IMR-90 (cell line): ENCODE measurements at regions not wholly inside any gene's neighbourhood (a gene's known extent, or its start where the extent isn't known, plus 50 kb on each side); places are given as distances from the start of the nearest gene placed in this dataset.
A peak's percentile ranks its signal among the peaks of the same experiment; 100 is the strongest.

Source experiments
- ATAC-seq: fragments of 200-7000 bp; cut with Tn5 transposase; 2 replicates; pipeline ENCODE4 v1.9.1; 2020; ENCODE audit warnings: low read depth, mild to moderate bottlenecking, moderate library complexity
- BruUV-seq: library from RNA; stranded (reverse); fragments of 400-500 nt; replicated peaks from 2 replicates; lab custom pipeline; 2021; lab: Mats Ljungman, UMichigan
- CTCF ChIA-PET: fragments of 300-600 bp; formaldehyde crosslinking; extraction: SDS; loops from one replicate; lab custom pipeline; 2021; ENCODE audit warnings: antibody characterized with exemption; lab: Yijun Ruan, JAX
- POLR2A ChIA-PET: fragments of 300-600 bp; sonication (Branson Sonifier 250); formaldehyde crosslinking; loops from one replicate; lab custom pipeline; 2022; ENCODE audit warnings: antibody characterized with exemption; ENCODE audit not compliant: unreplicated experiment; lab: Charles Lee
- DNase-seq: peaks from one replicate; pipeline ENCODE4 v3.0.0; 2013
- H2AFZ ChIP-seq: replicated peaks from 2 replicates; pipeline ENCODE3; 2013; ENCODE audit warnings: low read length, mild to moderate bottlenecking; ENCODE audit not compliant: poor library complexity
- H2AK5ac ChIP-seq: 2 replicates; pipeline ENCODE4 v1.6.1; 2013; ENCODE audit warnings: low read depth, low read length, inconsistent platforms
- H2AK9ac ChIP-seq: replicated peaks from 2 replicates; pipeline ENCODE3; 2013; ENCODE audit warnings: mild to moderate bottlenecking, low read depth, low read length, moderate library complexity; ENCODE audit not compliant: poor library complexity
- H2BK120ac ChIP-seq: 2 replicates; pipeline ENCODE4 v1.6.1; 2013; ENCODE audit warnings: low read depth, low read length, inconsistent platforms
- H2BK15ac ChIP-seq: 3 replicates; pipeline ENCODE4 v1.6.1; 2013; ENCODE audit warnings: low read depth, low read length, inconsistent platforms
- H2BK20ac ChIP-seq: 2 replicates; pipeline ENCODE4 v1.6.1; 2013; ENCODE audit warnings: low read depth, mild to moderate bottlenecking, inconsistent platforms, low read length, moderate library complexity
- H2BK5ac ChIP-seq: 2 replicates; pipeline ENCODE4 v1.6.1; 2013; ENCODE audit warnings: mild to moderate bottlenecking, low read depth, low read length, inconsistent platforms; ENCODE audit not compliant: poor library complexity, severe bottlenecking
- H3K14ac ChIP-seq: replicated peaks from 2 replicates; pipeline ENCODE4 v1.6.1; 2013; ENCODE audit warnings: low read depth, low read length, inconsistent platforms
- H3K18ac ChIP-seq: 2 replicates; pipeline ENCODE4 v1.6.1; 2013; ENCODE audit warnings: low read depth, low read length, control low read depth
- H3K23ac ChIP-seq: 2 replicates; pipeline ENCODE4 v1.6.1; 2013; ENCODE audit warnings: low read depth, low read length, inconsistent platforms
- H3K27ac ChIP-seq: 2 replicates; pipeline ENCODE4 v1.5.1; 2013; ENCODE audit warnings: mild to moderate bottlenecking, control low read depth, low read length; ENCODE audit not compliant: insufficient read depth
- H3K27me3 ChIP-seq: 2 replicates; pipeline ENCODE4 v1.6.1; 2013; ENCODE audit warnings: low read length; ENCODE audit not compliant: control insufficient read depth, insufficient read depth
- H3K36me3 ChIP-seq: 2 replicates; pipeline ENCODE4 v1.6.1; 2013; ENCODE audit warnings: low read length, mixed read lengths; ENCODE audit not compliant: control insufficient read depth, insufficient read depth
- H3K4ac ChIP-seq: 2 replicates; pipeline ENCODE4 v1.6.1; 2013; ENCODE audit warnings: low read depth, low read length, inconsistent platforms
- H3K4me1 ChIP-seq: 2 replicates; pipeline ENCODE4 v1.6.1; 2013; ENCODE audit warnings: low read length, mixed read lengths; ENCODE audit not compliant: control insufficient read depth, insufficient read depth
- H3K4me2 ChIP-seq: 2 replicates; pipeline ENCODE4 v1.6.1; 2013; ENCODE audit warnings: low read depth, mild to moderate bottlenecking, control low read depth, low read length, moderate library complexity
- H3K4me3 ChIP-seq: 2 replicates; pipeline ENCODE4 v1.5.1; 2013; ENCODE audit warnings: low read depth, mild to moderate bottlenecking, control low read depth, low read length, moderate library complexity; ENCODE audit not compliant: insufficient read depth
- H3K56ac ChIP-seq: 2 replicates; pipeline ENCODE4 v1.6.1; 2013; ENCODE audit warnings: low read length, inconsistent platforms; ENCODE audit not compliant: insufficient read depth; ENCODE audit errors: extremely low read depth
- H3K79me1 ChIP-seq, 2 experiments: 2 replicates each; pipeline ENCODE4 v1.6.1; 2013; ENCODE audit warnings: low read length in 2 of 2, inconsistent platforms in 1 of 2, low read depth in 1 of 2
- H3K9ac ChIP-seq: 2 replicates; pipeline ENCODE4 v1.6.1; 2013; ENCODE audit warnings: low read depth, low read length, control low read depth
- H3K9me1 ChIP-seq: 2 replicates; pipeline ENCODE4 v1.6.1; 2013; ENCODE audit warnings: low read length, inconsistent platforms; ENCODE audit not compliant: insufficient read depth
- H3K9me3 ChIP-seq: 2 replicates; pipeline ENCODE4 v1.6.1; 2013; ENCODE audit warnings: low read length; ENCODE audit not compliant: control insufficient read depth, insufficient read depth
- H4K20me1 ChIP-seq: 2 replicates; pipeline ENCODE4 v1.6.1; 2013; ENCODE audit warnings: low read length, inconsistent platforms; ENCODE audit not compliant: insufficient read depth
- H4K5ac ChIP-seq: 2 replicates; pipeline ENCODE4 v1.6.1; 2013; ENCODE audit warnings: mild to moderate bottlenecking, low read depth, low read length, control low read depth
- H4K8ac ChIP-seq, 2 experiments: 2 replicates each; pipeline ENCODE4 v1.6.1; 2013; ENCODE audit warnings: low read depth in 2 of 2, low read length in 2 of 2, control low read depth in 1 of 2, inconsistent platforms in 1 of 2
- H4K91ac ChIP-seq: 2 replicates; pipeline ENCODE4 v1.6.1; 2013; ENCODE audit warnings: low read depth, low read length, inconsistent platforms; ENCODE audit not compliant: insufficient read depth
- FOS ChIP-seq: fragments of 150-350 bp; IDR thresholded peaks from 2 replicates; pipeline ENCODE4 v1.6.1; 2016; ENCODE audit warnings: low read depth, low read length
- RFX5 ChIP-seq: IDR thresholded peaks from 2 replicates; pipeline ENCODE4 v1.8.0; 2012; ENCODE audit warnings: low read depth, mild to moderate bottlenecking, low read length, moderate library complexity
- dilution Hi-C: fragments of 300-500 bp; cut with HindIII; formaldehyde crosslinking; loops from one replicate; pipeline ENCODE4 v1.14.3; 2018; ENCODE audit warnings: low sequenced_read_pairs; ENCODE audit not compliant: unreplicated experiment
- in situ Hi-C: fragments of 300-500 bp; cut with MboI; formaldehyde crosslinking; loops from 3 replicates; pipeline ENCODE4 v1.14.3; 2019; ENCODE audit warnings: low sequenced_read_pairs, inconsistent platforms, mixed read lengths
- intact Hi-C: fragments of 100-400 bp; cut with micrococcal nuclease; formaldehyde crosslinking; loops from 2 replicates; pipeline ENCODE4 v1.10.0; 2022

GRCh38 chr1:221878134-221878533 lies 136.2 kb upstream of the DUSP10 start:
- 0 out of 2 replicates have a peak, but pooled peaks have one; percentile 5 for TF ChIP-seq FOS
- no peak for TF ChIP-seq RFX5
- Histone ChIP-seq H3K4me1 (peaks cover 16% of the 10 kb centered on the region), H3K9me1 (peaks cover 11% of the 10 kb centered on the region), H3K4me3 (no peak overlapping the region), H2AK9ac (no peak overlapping the region), H3K14ac (no peak overlapping the region), H3K27me3 (no peaks in the 10 kb centered on the region), H3K36me3 (no peaks in the 10 kb centered on the region), H4K20me1 (no peaks in the 10 kb centered on the region), H4K91ac (peak overlapping the region; percentile 33; the same call in 1 of the 2 replicates), H2BK20ac (peak overlapping the region; percentile 80; the same call in 1 of the 2 replicates), H4K5ac (no peak overlapping the region), H3K23ac (no peak overlapping the region), H2BK120ac (peak overlapping the region; percentile 62; the same call in 1 of the 2 replicates), H3K27ac (no peak overlapping the region), H4K8ac (no peak overlapping the region; a peak in 1 of 4 replicates), H2AFZ (no peak overlapping the region), H2AK5ac (0 out of 2 replicates have a peak overlapping the region, but pooled peaks have one; percentile 10), H2BK5ac (no peak overlapping the region), H3K9ac (no peak overlapping the region), H2BK15ac (peak overlapping the region; percentile 99; the same call in 1 of the 3 replicates), H3K4ac (no peak overlapping the region), H3K79me1 (0 out of 4 replicates have a peak, but pooled peaks cover 0 to 3% of the 10 kb centered on the region in 2 experiments), H3K18ac (peak overlapping the region; percentile 38; the same call in 1 of the 2 replicates), H3K56ac (no peak overlapping the region), H3K4me2 (no peak overlapping the region), H3K9me3 (no peaks in the 10 kb centered on the region)
- no TSS peak for BruUV-seq
- no peak for ATAC-seq
- ChIA-PET POLR2A (no interaction called here), CTCF (no interaction called here)
- DNase-seq: peak; percentile 35
- dilution Hi-C loops (no loop called here), in situ Hi-C loops (no loop called here), intact Hi-C loops (no loop called here)
